Tibial artery (tissue), 4 donors: ENCODE measurements at regions not wholly inside any gene's neighbourhood (a gene's known extent, or its start where the extent isn't known, plus 50 kb on each side); places are given as distances from the start of the nearest gene placed in this dataset.
"Not testable (repeated sequence)": the region's sequence is repeated elsewhere in the genome, so short reads cannot be mapped to it uniquely, and the experiment has no call there.

Experiments
- DNase-seq, 2 donors: peaks; one replicate each; pipeline ENCODE4 v3.0.0-alpha.2; 2019
- H3K27ac ChIP-seq, 2 donors: fragments of 200-600 bp; sonication (generic) in 1 of 2; 1 replicate in 1 of 2; 2 replicates in 1 of 2; pipeline ENCODE4 v1.5.1; 2018 to 2019; ENCODE audit warnings: mild to moderate bottlenecking in 1 of 2
- H3K27me3 ChIP-seq, 2 donors: fragments of 200-600 bp; sonication (generic) in 1 of 2; one replicate each; pipeline versions ENCODE4 v1.5.1 to v1.6.0; 2016 to 2019
- H3K36me3 ChIP-seq, 3 donors: fragments of 200-600 bp; sonication (generic) in 2 of 3; one replicate each; pipeline ENCODE4 v1.5.1; 2016 to 2019; ENCODE audit warnings: mild to moderate bottlenecking in 2 of 3
- H3K4me1 ChIP-seq, 4 donors: fragments of 200-600 bp; sonication (generic) in 2 of 4; 1 replicate in 3 of 4; 2 replicates in 1 of 4; pipeline ENCODE4 v1.5.1; 2016 to 2019
- H3K4me3 ChIP-seq, 2 donors: fragments of 200-600 bp; sonication (generic) in 1 of 2; 1 replicate in 1 of 2; 2 replicates in 1 of 2; pipeline ENCODE4 v1.5.1; 2018 to 2019; ENCODE audit warnings: mild to moderate bottlenecking in 2 of 2
- H3K9me3 ChIP-seq, 3 donors: fragments of 200-600 bp; sonication (generic) in 1 of 3; one replicate each; pipeline ENCODE4 v1.5.1; 2016 to 2019
- CTCF ChIP-seq, 2 experiments: fragments of 200-600 bp in 1 of 2; fragments of 450-650 bp in 1 of 2; IDR thresholded peaks; one replicate each; pipeline ENCODE4 v1.5.1; 2017 to 2019; ENCODE audit warnings: antibody characterized with exemption in 2 of 2, mild to moderate bottlenecking in 1 of 2, moderate library complexity in 1 of 2
- intact Hi-C: fragments of 100-400 bp; cut with DNase I; formaldehyde crosslinking; loops from one replicate; pipeline ENCODE4 v1.15.0; 2023; ENCODE audit warnings: low total_unique reads

- intact Hi-C loops, result no loop called here
- Histone ChIP-seq H3K27ac (no peak overlapping the region), H3K27me3 (no peaks in the 10 kb centered on the region), H3K4me1 (no peaks in the 10 kb centered on the region), H3K36me3 (no peaks in the 10 kb centered on the region), H3K9me3 (no peaks in the 10 kb centered on the region), H3K4me3 (no peak overlapping the region)
- DNase-seq, result no peak
- no peak for TF ChIP-seq CTCF (IDR thresholded peaks at IDR 0.05)
Observed at GRCh38 chr7:96920064-96920463, 85.3 kb upstream of the DLX6 start.

- no peak for DNase-seq
- H3K27me3 ChIP-seq, result no peaks in the 10 kb centered on the region
- H3K36me3 ChIP-seq, result no peaks in the 10 kb centered on the region
- intact Hi-C loops, result no loop called here
- no peaks in the 10 kb centered on the region for H3K4me1 ChIP-seq
- H3K4me3 ChIP-seq, result no peak overlapping the region
- H3K9me3 ChIP-seq, result no peaks in the 10 kb centered on the region
- H3K27ac ChIP-seq, result no peak overlapping the region
- no peak for TF ChIP-seq CTCF (IDR thresholded peaks at IDR 0.05)
Observed at GRCh38 chr7:96920713-96921112, 84.6 kb upstream of the DLX6 start.

- no peak overlapping the region for H3K27ac ChIP-seq
- no peaks in the 10 kb centered on the region for H3K27me3 ChIP-seq
- intact Hi-C loops, result no loop called here
- no peak for DNase-seq
- TF ChIP-seq CTCF (IDR thresholded peaks at IDR 0.05), result no peak
- H3K36me3 ChIP-seq, result no peaks in the 10 kb centered on the region
- no peak overlapping the region for H3K4me3 ChIP-seq
- H3K9me3 ChIP-seq, result no peaks in the 10 kb centered on the region
- H3K4me1 ChIP-seq, result no peaks in the 10 kb centered on the region
Observed at GRCh38 chr7:96921231-96921630, 84.1 kb upstream of the DLX6 start.

- DNase-seq, result no peak
- no peak for TF ChIP-seq CTCF (IDR thresholded peaks at IDR 0.05)
- Histone ChIP-seq H3K27me3 (no peaks in the 10 kb centered on the region), H3K27ac (no peak overlapping the region), H3K9me3 (no peaks in the 10 kb centered on the region), H3K4me1 (no peaks in the 10 kb centered on the region), H3K36me3 (no peaks in the 10 kb centered on the region), H3K4me3 (no peak overlapping the region)
- intact Hi-C loops, result no loop called here
Observed at GRCh38 chr7:96921771-96922170, 83.6 kb upstream of the DLX6 start.

- H3K4me3 ChIP-seq, H3K36me3 ChIP-seq, intact Hi-C loops, H3K27ac ChIP-seq, H3K4me1 ChIP-seq, H3K27me3 ChIP-seq, DNase-seq, H3K9me3 ChIP-seq: not testable (repeated sequence)
Observed at GRCh38 chr7:96923345-96923744, 82.0 kb upstream of the DLX6 start.

GRCh38 chr7:96927131-96927530, 78.2 kb upstream of the DLX6 start:
- H3K4me1 ChIP-seq, result no peaks in the 10 kb centered on the region
- no peaks in the 10 kb centered on the region for H3K9me3 ChIP-seq
- H3K36me3 ChIP-seq, result no peaks in the 10 kb centered on the region
- H3K4me3 ChIP-seq, result no peak overlapping the region
- intact Hi-C loops, result no loop called here
- no peaks in the 10 kb centered on the region for H3K27me3 ChIP-seq
- no peak for TF ChIP-seq CTCF (IDR thresholded peaks at IDR 0.05)
- no peak overlapping the region for H3K27ac ChIP-seq
- DNase-seq, result no peak
